DMS53 (cell line): ENCODE measurements at regions not wholly inside any gene's neighbourhood (a gene's known extent, or its start where the extent isn't known, plus 50 kb on each side); places are given as distances from the start of the nearest gene placed in this dataset.

Experiments used
- DNase-seq: peaks from one replicate; lab custom pipeline; 2025; lab: John Stamatoyannopoulos, UW

GRCh38 chr15:26477044-26477443, 295.8 kb downstream of the GABRB3 start:
- no peak for DNase-seq

GRCh38 chr15:26475554-26475953, 297.3 kb downstream of the GABRB3 start:
- no peak for DNase-seq

GRCh38 chr15:26472661-26473060, 300.2 kb downstream of the GABRB3 start:
- DNase-seq = no peak

- DNase-seq = no peak
Observed at GRCh38 chr15:26461847-26462608, 310.8 kb downstream of the GABRB3 start.

GRCh38 chr15:26460165-26460564, 312.7 kb downstream of the GABRB3 start:
- no peak for DNase-seq

GRCh38 chr15:26455828-26456227, 317.0 kb downstream of the GABRB3 start:
- no peak for DNase-seq

- DNase-seq = no peak
Observed at GRCh38 chr15:26453914-26454313, 319.0 kb downstream of the GABRB3 start.

GRCh38 chr15:26451995-26452394, 320.9 kb downstream of the GABRB3 start:
- no peak for DNase-seq

GRCh38 chr15:26449291-26449690, 323.6 kb downstream of the GABRB3 start:
- DNase-seq = no peak

- no peak for DNase-seq
Observed at GRCh38 chr15:26443321-26443720, 329.5 kb downstream of the GABRB3 start.

GRCh38 chr15:26442680-26443079, 330.2 kb downstream of the GABRB3 start:
- DNase-seq = no peak

GRCh38 chr15:26439681-26440080, 333.2 kb downstream of the GABRB3 start:
- DNase-seq = no peak

GRCh38 chr15:26438718-26439117, 334.1 kb downstream of the GABRB3 start:
- no peak for DNase-seq

- DNase-seq = no peak
Observed at GRCh38 chr15:26438316-26438715, 334.6 kb downstream of the GABRB3 start.

- DNase-seq = no peak
Observed at GRCh38 chr15:26433818-26434217, 339.0 kb downstream of the GABRB3 start.

- no peak for DNase-seq
Observed at GRCh38 chr15:26433060-26433459, 339.8 kb downstream of the GABRB3 start.

- DNase-seq = no peak
Observed at GRCh38 chr15:26421065-26421464, 351.8 kb downstream of the GABRB3 start.

GRCh38 chr15:26395624-26396023, 377.2 kb downstream of the GABRB3 start:
- no peak for DNase-seq

- DNase-seq = no peak
Observed at GRCh38 chr15:26394801-26395200, 378.1 kb downstream of the GABRB3 start.

- DNase-seq = no peak
Observed at GRCh38 chr15:26392956-26393355, 379.9 kb downstream of the GABRB3 start.

- no peak for DNase-seq
Observed at GRCh38 chr15:26391567-26392194, 381.2 kb downstream of the GABRB3 start.

GRCh38 chr15:26382444-26383072, 390.3 kb downstream of the GABRB3 start:
- no peak for DNase-seq

GRCh38 chr15:26378304-26378703, 394.6 kb downstream of the GABRB3 start:
- no peak for DNase-seq
